PC-3 (cell line): ENCODE measurements at regions not wholly inside any gene's neighbourhood (a gene's known extent, or its start where the extent isn't known, plus 50 kb on each side); places are given as distances from the start of the nearest gene placed in this dataset.

ENCODE experiments used
- CTCF ChIP-seq: fragments of 300-600 bp; sonication (generic); conservative IDR thresholded peaks from 2 replicates; pipeline ENCODE4 v1.5.1; 2017; ENCODE audit warnings: antibody characterized with exemption, low read depth, mild to moderate bottlenecking, low read length
- EZH2 ChIP-seq: fragments of 300-600 bp; sonication (generic); IDR thresholded peaks from one replicate; pipeline ENCODE4 v1.6.1; 2017; ENCODE audit warnings: antibody characterized with exemption, mild to moderate bottlenecking, low read length; ENCODE audit not compliant: unreplicated experiment
- EZH2phosphoT487 ChIP-seq: fragments of 300-600 bp; sonication (generic); IDR thresholded peaks from 2 replicates; pipeline ENCODE4 v1.6.1; 2018; ENCODE audit warnings: mild to moderate bottlenecking, antibody characterized with exemption, low read length, borderline replicate concordance

GRCh38 chr14:83171761-83172160 is 1638.1 kb upstream of the SEL1L start:
- no peak for TF ChIP-seq CTCF
- TF ChIP-seq EZH2phosphoT487 = no peak
- no peak for TF ChIP-seq EZH2
